GM23338 (cell line): ENCODE measurements at regions not wholly inside any gene's neighbourhood (a gene's known extent, or its start where the extent isn't known, plus 50 kb on each side); places are given as distances from the start of the nearest gene placed in this dataset.

Experiments
- ATAC-seq: fragments of 200-7000 bp; cut with Tn5 transposase; 3 replicates; pipeline ENCODE4 v1.9.1; 2020
- DNase-seq: peaks from one replicate; pipeline ENCODE4 v3.0.0-alpha.2; 2015; ENCODE audit warnings: low spot score
- H2AFZ ChIP-seq: fragments of 200-600 bp; sonication (generic); 2 replicates; pipeline ENCODE4 v1.8.0; 2016; ENCODE audit warnings: antibody characterized with exemption, mild to moderate bottlenecking, moderate library complexity
- H3F3A ChIP-seq: fragments of 200-600 bp; sonication (generic); replicated peaks from 2 replicates; pipeline ENCODE4 v1.8.0; 2017; ENCODE audit warnings: antibody characterized with exemption, mixed run types, low read depth
- H3K27ac ChIP-seq: fragments of 200-600 bp; sonication (generic); 2 replicates; pipeline ENCODE4 v1.6.1; 2016; ENCODE audit warnings: low read depth
- H3K27me3 ChIP-seq: fragments of 200-600 bp; sonication (generic); 2 replicates; pipeline ENCODE4 v1.8.0; 2016; ENCODE audit warnings: mild to moderate bottlenecking, mixed run types, moderate library complexity; ENCODE audit not compliant: insufficient read depth
- H3K36me3 ChIP-seq: fragments of 200-600 bp; sonication (generic); 2 replicates; pipeline ENCODE4 v1.8.0; 2016; ENCODE audit warnings: mild to moderate bottlenecking; ENCODE audit not compliant: insufficient read depth
- H3K4me1 ChIP-seq: fragments of 200-600 bp; sonication (generic); 2 replicates; pipeline ENCODE4 v1.8.0; 2016; ENCODE audit warnings: mild to moderate bottlenecking, moderate library complexity; ENCODE audit not compliant: insufficient read depth
- H3K4me2 ChIP-seq: fragments of 200-600 bp; sonication (generic); 2 replicates; pipeline ENCODE4 v1.7.1; 2017; ENCODE audit warnings: mixed run types
- H3K4me3 ChIP-seq: fragments of 200-600 bp; sonication (generic); 2 replicates; pipeline ENCODE4 v1.6.1; 2016; ENCODE audit warnings: mixed run types
- H3K79me2 ChIP-seq: fragments of 200-600 bp; sonication (generic); replicated peaks from 2 replicates; pipeline ENCODE4 v1.8.0; 2017; ENCODE audit warnings: mild to moderate bottlenecking; ENCODE audit not compliant: insufficient read depth
- H3K9me2 ChIP-seq: fragments of 200-600 bp; sonication (generic); 2 replicates; pipeline ENCODE4 v1.8.0; 2017; ENCODE audit not compliant: insufficient read depth
- H4K20me1 ChIP-seq: fragments of 200-600 bp; sonication (generic); replicated peaks from 2 replicates; pipeline ENCODE4 v1.8.0; 2017; ENCODE audit warnings: mild to moderate bottlenecking; ENCODE audit not compliant: insufficient read depth
- H3K27ac Mint-ChIP-seq: 2 replicates; pipeline ENCODE4 v1.8.0; 2020; ENCODE audit warnings: inconsistent platforms, mild to moderate bottlenecking, moderate library complexity, mixed read lengths
- H3K27me3 Mint-ChIP-seq: 3 replicates; pipeline ENCODE4 v1.8.0; 2022; ENCODE audit warnings: low read depth, mild to moderate bottlenecking, moderate library complexity, mixed read lengths, inconsistent platforms; ENCODE audit not compliant: insufficient read depth, poor library complexity
- H3K36me3 Mint-ChIP-seq: 3 replicates; pipeline ENCODE4 v1.8.0; 2021; ENCODE audit warnings: low read depth, mild to moderate bottlenecking, inconsistent platforms, moderate library complexity, mixed read lengths
- H3K4me1 Mint-ChIP-seq: 3 replicates; pipeline ENCODE4 v1.8.0; 2020; ENCODE audit warnings: mild to moderate bottlenecking, inconsistent platforms, mixed read lengths
- H3K4me3 Mint-ChIP-seq: 3 replicates; pipeline ENCODE4 v1.8.0; 2021; ENCODE audit warnings: moderate library complexity, mild to moderate bottlenecking, inconsistent platforms, mixed read lengths
- H3K9me3 Mint-ChIP-seq: 3 replicates; pipeline ENCODE4 v1.8.0; 2020; ENCODE audit warnings: moderate library complexity, mild to moderate bottlenecking, inconsistent platforms, mixed read lengths
- ETS1 ChIP-seq: IDR thresholded peaks from 2 replicates; pipeline ENCODE4 v1.6.1; 2016; ENCODE audit warnings: antibody characterized with exemption
- EZH2phosphoT487 ChIP-seq: fragments of 200-600 bp; sonication (generic); IDR thresholded peaks from one replicate; pipeline ENCODE4 v1.8.1; 2018; ENCODE audit warnings: antibody characterized with exemption; ENCODE audit not compliant: unreplicated experiment
- NANOG ChIP-seq: IDR thresholded peaks from 2 replicates; pipeline ENCODE4 v1.6.1; 2016; ENCODE audit warnings: antibody characterized with exemption, borderline replicate concordance
- POLR2AphosphoS5 ChIP-seq: IDR thresholded peaks from 2 replicates; pipeline ENCODE4 v1.6.1; 2016; ENCODE audit warnings: antibody characterized with exemption, low read depth
- ZNF114 ChIP-seq: fragments of 250-450 bp; sonication (Bioruptor Pico); IDR thresholded peaks from 2 replicates; pipeline ENCODE4 v1.5.0; 2020; ENCODE audit warnings: mild to moderate bottlenecking, moderate library complexity
- ZNF331 ChIP-seq: fragments of 250-450 bp; sonication (Bioruptor Pico); IDR thresholded peaks from 2 replicates; pipeline ENCODE4 v1.5.0; 2020; ENCODE audit warnings: low read depth, mild to moderate bottlenecking, moderate library complexity
- TF ChIP-seq, protein P1 (sequence below): fragments of 250-450 bp; sonication (Bioruptor Pico); IDR thresholded peaks from 2 replicates; pipeline ENCODE4 v1.5.0; 2020; ENCODE audit warnings: mild to moderate bottlenecking, moderate library complexity
- TF ChIP-seq, protein P2 (sequence below): IDR thresholded peaks from one replicate; pipeline ENCODE4 v1.6.1; 2018; ENCODE audit warnings: antibody characterized with exemption; ENCODE audit not compliant: unreplicated experiment

GRCh38 chr18:42429196-42429595 is 474.2 kb downstream of the PIK3C3 start:
- H3K4me2 ChIP-seq: no peak overlapping the region
- H3K4me3 Mint-ChIP-seq: no peak overlapping the region

More at GRCh38 chr18:42429196-42429595, 474.2 kb downstream of the PIK3C3 start:
- no peak for TF ChIP-seq ZNF331 (CRISPR knock-in tag)
- no peak for TF ChIP-seq EZH2phosphoT487
- TF ChIP-seq ZNF114 (CRISPR knock-in tag): no peak
- TF ChIP-seq, protein P1, sequence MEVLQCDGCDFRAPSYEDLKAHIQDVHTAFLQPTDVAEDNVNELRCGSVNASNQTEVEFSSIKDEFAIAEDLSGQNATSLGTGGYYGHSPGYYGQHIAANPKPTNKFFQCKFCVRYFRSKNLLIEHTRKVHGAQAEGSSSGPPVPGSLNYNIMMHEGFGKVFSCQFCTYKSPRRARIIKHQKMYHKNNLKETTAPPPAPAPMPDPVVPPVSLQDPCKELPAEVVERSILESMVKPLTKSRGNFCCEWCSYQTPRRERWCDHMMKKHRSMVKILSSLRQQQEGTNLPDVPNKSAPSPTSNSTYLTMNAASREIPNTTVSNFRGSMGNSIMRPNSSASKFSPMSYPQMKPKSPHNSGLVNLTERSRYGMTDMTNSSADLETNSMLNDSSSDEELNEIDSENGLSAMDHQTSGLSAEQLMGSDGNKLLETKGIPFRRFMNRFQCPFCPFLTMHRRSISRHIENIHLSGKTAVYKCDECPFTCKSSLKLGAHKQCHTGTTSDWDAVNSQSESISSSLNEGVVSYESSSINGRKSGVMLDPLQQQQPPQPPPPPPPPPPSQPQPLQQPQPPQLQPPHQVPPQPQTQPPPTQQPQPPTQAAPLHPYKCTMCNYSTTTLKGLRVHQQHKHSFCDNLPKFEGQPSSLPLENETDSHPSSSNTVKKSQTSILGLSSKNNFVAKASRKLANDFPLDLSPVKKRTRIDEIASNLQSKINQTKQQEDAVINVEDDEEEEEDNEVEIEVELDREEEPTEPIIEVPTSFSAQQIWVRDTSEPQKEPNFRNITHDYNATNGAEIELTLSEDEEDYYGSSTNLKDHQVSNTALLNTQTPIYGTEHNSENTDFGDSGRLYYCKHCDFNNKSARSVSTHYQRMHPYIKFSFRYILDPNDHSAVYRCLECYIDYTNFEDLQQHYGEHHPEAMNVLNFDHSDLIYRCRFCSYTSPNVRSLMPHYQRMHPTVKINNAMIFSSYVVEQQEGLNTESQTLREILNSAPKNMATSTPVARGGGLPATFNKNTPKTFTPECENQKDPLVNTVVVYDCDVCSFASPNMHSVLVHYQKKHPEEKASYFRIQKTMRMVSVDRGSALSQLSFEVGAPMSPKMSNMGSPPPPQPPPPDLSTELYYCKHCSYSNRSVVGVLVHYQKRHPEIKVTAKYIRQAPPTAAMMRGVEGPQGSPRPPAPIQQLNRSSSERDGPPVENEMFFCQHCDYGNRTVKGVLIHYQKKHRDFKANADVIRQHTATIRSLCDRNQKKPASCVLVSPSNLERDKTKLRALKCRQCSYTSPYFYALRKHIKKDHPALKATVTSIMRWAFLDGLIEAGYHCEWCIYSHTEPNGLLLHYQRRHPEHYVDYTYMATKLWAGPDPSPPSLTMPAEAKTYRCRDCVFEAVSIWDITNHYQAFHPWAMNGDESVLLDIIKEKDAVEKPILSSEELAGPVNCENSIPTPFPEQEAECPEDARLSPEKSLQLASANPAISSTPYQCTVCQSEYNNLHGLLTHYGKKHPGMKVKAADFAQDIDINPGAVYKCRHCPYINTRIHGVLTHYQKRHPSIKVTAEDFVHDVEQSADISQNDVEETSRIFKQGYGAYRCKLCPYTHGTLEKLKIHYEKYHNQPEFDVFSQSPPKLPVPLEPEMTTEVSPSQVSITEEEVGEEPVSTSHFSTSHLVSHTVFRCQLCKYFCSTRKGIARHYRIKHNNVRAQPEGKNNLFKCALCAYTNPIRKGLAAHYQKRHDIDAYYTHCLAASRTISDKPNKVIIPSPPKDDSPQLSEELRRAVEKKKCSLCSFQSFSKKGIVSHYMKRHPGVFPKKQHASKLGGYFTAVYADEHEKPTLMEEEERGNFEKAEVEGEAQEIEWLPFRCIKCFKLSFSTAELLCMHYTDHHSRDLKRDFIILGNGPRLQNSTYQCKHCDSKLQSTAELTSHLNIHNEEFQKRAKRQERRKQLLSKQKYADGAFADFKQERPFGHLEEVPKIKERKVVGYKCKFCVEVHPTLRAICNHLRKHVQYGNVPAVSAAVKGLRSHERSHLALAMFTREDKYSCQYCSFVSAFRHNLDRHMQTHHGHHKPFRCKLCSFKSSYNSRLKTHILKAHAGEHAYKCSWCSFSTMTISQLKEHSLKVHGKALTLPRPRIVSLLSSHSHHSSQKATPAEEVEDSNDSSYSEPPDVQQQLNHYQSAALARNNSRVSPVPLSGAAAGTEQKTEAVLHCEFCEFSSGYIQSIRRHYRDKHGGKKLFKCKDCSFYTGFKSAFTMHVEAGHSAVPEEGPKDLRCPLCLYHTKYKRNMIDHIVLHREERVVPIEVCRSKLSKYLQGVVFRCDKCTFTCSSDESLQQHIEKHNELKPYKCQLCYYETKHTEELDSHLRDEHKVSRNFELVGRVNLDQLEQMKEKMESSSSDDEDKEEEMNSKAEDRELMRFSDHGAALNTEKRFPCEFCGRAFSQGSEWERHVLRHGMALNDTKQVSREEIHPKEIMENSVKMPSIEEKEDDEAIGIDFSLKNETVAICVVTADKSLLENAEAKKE (CRISPR knock-in tag): no peak
- TF ChIP-seq POLR2AphosphoS5: no peak
- TF ChIP-seq, protein P2, sequence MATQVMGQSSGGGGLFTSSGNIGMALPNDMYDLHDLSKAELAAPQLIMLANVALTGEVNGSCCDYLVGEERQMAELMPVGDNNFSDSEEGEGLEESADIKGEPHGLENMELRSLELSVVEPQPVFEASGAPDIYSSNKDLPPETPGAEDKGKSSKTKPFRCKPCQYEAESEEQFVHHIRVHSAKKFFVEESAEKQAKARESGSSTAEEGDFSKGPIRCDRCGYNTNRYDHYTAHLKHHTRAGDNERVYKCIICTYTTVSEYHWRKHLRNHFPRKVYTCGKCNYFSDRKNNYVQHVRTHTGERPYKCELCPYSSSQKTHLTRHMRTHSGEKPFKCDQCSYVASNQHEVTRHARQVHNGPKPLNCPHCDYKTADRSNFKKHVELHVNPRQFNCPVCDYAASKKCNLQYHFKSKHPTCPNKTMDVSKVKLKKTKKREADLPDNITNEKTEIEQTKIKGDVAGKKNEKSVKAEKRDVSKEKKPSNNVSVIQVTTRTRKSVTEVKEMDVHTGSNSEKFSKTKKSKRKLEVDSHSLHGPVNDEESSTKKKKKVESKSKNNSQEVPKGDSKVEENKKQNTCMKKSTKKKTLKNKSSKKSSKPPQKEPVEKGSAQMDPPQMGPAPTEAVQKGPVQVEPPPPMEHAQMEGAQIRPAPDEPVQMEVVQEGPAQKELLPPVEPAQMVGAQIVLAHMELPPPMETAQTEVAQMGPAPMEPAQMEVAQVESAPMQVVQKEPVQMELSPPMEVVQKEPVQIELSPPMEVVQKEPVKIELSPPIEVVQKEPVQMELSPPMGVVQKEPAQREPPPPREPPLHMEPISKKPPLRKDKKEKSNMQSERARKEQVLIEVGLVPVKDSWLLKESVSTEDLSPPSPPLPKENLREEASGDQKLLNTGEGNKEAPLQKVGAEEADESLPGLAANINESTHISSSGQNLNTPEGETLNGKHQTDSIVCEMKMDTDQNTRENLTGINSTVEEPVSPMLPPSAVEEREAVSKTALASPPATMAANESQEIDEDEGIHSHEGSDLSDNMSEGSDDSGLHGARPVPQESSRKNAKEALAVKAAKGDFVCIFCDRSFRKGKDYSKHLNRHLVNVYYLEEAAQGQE: peak; percentile 56
- TF ChIP-seq ETS1: no peak
- no peak for TF ChIP-seq NANOG
- Histone ChIP-seq H3K4me3 (no peak overlapping the region), H4K20me1 (no peaks in the 10 kb centered on the region), H3K4me1 (no peaks in the 10 kb centered on the region), H3K36me3 (no peaks in the 10 kb centered on the region), H3K79me2 (no peaks in the 10 kb centered on the region), H3K27me3 (no peaks in the 10 kb centered on the region), H3K9me2 (no peaks in the 10 kb centered on the region), H2AFZ (no peak overlapping the region), H3K27ac (no peak overlapping the region), H3F3A (no peaks in the 10 kb centered on the region)
- Mint-ChIP-seq H3K27ac (no peak overlapping the region), H3K27me3 (peaks cover 3% of the 10 kb centered on the region), H3K9me3 (no peaks in the 10 kb centered on the region), H3K36me3 (no peaks in the 10 kb centered on the region), H3K4me1 (no peaks in the 10 kb centered on the region)
- DNase-seq (peak; percentile 20), ATAC-seq (peak; percentile 32; the same call in 1 of the 3 replicates)
